MM.1S (cell line): ENCODE measurements at regions not wholly inside any gene's neighbourhood (a gene's known extent, or its start where the extent isn't known, plus 50 kb on each side); places are given as distances from the start of the nearest gene placed in this dataset.

Experiments
- DNase-seq: peaks from one replicate; pipeline ENCODE4 v3.0.0-alpha.2; 2015
- H2AFZ ChIP-seq: fragments of 300-600 bp; sonication (generic); 2 replicates; pipeline ENCODE4 v1.6.0; 2016; ENCODE audit warnings: antibody characterized with exemption, low read length
- H3F3A ChIP-seq: fragments of 300-600 bp; sonication (generic); 2 replicates; pipeline ENCODE4 v1.6.1; 2016; ENCODE audit warnings: mild to moderate bottlenecking, antibody characterized with exemption, low read length, moderate library complexity, mixed read lengths; ENCODE audit not compliant: insufficient read depth
- H3K27ac ChIP-seq: fragments of 300-600 bp; sonication (generic); 2 replicates; pipeline ENCODE4 v1.5.1; 2016; ENCODE audit warnings: mild to moderate bottlenecking, low read length
- H3K27me3 ChIP-seq: fragments of 300-600 bp; sonication (generic); replicated peaks from 2 replicates; pipeline ENCODE4 v1.6.0; 2016; ENCODE audit warnings: low read length; ENCODE audit not compliant: insufficient read depth
- H3K36me3 ChIP-seq: fragments of 300-600 bp; sonication (generic); replicated peaks from 2 replicates; pipeline ENCODE4 v1.6.1; 2016; ENCODE audit warnings: mild to moderate bottlenecking, low read length, mixed read lengths; ENCODE audit not compliant: insufficient read depth
- H3K4me1 ChIP-seq: fragments of 300-600 bp; sonication (generic); 2 replicates; pipeline ENCODE4 v1.6.1; 2016; ENCODE audit warnings: low read length, mixed read lengths
- H3K4me2 ChIP-seq: fragments of 300-600 bp; sonication (generic); 2 replicates; pipeline ENCODE4 v1.6.0; 2016; ENCODE audit warnings: low read depth, low read length
- H3K4me3 ChIP-seq: fragments of 300-600 bp; sonication (generic); 2 replicates; pipeline ENCODE4 v1.5.1; 2016; ENCODE audit warnings: low read length, mixed read lengths
- H3K79me2 ChIP-seq: fragments of 300-600 bp; sonication (generic); 2 replicates; pipeline ENCODE4 v1.6.1; 2016; ENCODE audit warnings: mixed run types, low read length, mixed read lengths
- H3K9ac ChIP-seq: fragments of 300-600 bp; sonication (generic); 2 replicates; pipeline ENCODE4 v1.6.1; 2016; ENCODE audit warnings: low read length, mixed read lengths
- H3K9me2 ChIP-seq: fragments of 300-600 bp; sonication (generic); replicated peaks from 2 replicates; pipeline ENCODE4 v1.6.1; 2016; ENCODE audit warnings: mild to moderate bottlenecking, low read length, mixed read lengths; ENCODE audit not compliant: insufficient read depth
- H3K9me3 ChIP-seq: fragments of 300-600 bp; sonication (generic); replicated peaks from 2 replicates; pipeline ENCODE4 v1.6.1; 2016; ENCODE audit warnings: mild to moderate bottlenecking, low read length, mixed read lengths; ENCODE audit not compliant: insufficient read depth
- H4K20me1 ChIP-seq: fragments of 300-600 bp; sonication (generic); 2 replicates; pipeline ENCODE4 v1.6.1; 2016; ENCODE audit warnings: mild to moderate bottlenecking, low read length, moderate library complexity, mixed read lengths; ENCODE audit not compliant: insufficient read depth
- CTCF ChIP-seq: fragments of 300-600 bp; sonication (generic); IDR thresholded peaks from 2 replicates; pipeline ENCODE4 v1.5.1; 2016; ENCODE audit warnings: antibody characterized with exemption, low read length, mixed read lengths
- EZH2 ChIP-seq: fragments of 300-600 bp; sonication (generic); optimal IDR thresholded peaks from 2 replicates; pipeline ENCODE3; 2017; ENCODE audit warnings: low read depth, mild to moderate bottlenecking, antibody characterized with exemption, low read length, mixed read lengths
- EZH2phosphoT487 ChIP-seq: fragments of 300-600 bp; sonication (generic); IDR thresholded peaks from 2 replicates; pipeline ENCODE4 v1.6.1; 2018; ENCODE audit warnings: antibody characterized with exemption, low read length

GRCh38 chr2:155695505-155695904 is 637.0 kb downstream of the NR4A2 start:
- no peak for DNase-seq
- H4K20me1 ChIP-seq, result no peaks in the 10 kb centered on the region
- H3K27ac ChIP-seq, result no peak overlapping the region
- no peak overlapping the region for H3K9ac ChIP-seq
- no peaks in the 10 kb centered on the region for H3K79me2 ChIP-seq
- H3K4me1 ChIP-seq, result no peaks in the 10 kb centered on the region
- H3K27me3 ChIP-seq, result no peaks in the 10 kb centered on the region
- no peaks in the 10 kb centered on the region for H3K36me3 ChIP-seq
- TF ChIP-seq EZH2phosphoT487 (no peak), EZH2 (no peak), CTCF (no peak)
- H2AFZ ChIP-seq, result no peak overlapping the region
- H3K9me3 ChIP-seq, result no peaks in the 10 kb centered on the region
- H3K4me2 ChIP-seq, result no peak overlapping the region
- no peak overlapping the region for H3K4me3 ChIP-seq
- no peaks in the 10 kb centered on the region for H3K9me2 ChIP-seq
- H3F3A ChIP-seq, result no peaks in the 10 kb centered on the region

- H3K9ac ChIP-seq, result no peak overlapping the region
- H3K27me3 ChIP-seq, result no peaks in the 10 kb centered on the region
- no peaks in the 10 kb centered on the region for H3K79me2 ChIP-seq
- H3K36me3 ChIP-seq, result no peaks in the 10 kb centered on the region
- no peak overlapping the region for H3K4me2 ChIP-seq
- no peaks in the 10 kb centered on the region for H3K9me3 ChIP-seq
- no peaks in the 10 kb centered on the region for H3K9me2 ChIP-seq
- H2AFZ ChIP-seq, result no peak overlapping the region
- no peak overlapping the region for H3K4me3 ChIP-seq
- TF ChIP-seq EZH2phosphoT487 (no peak), EZH2 (no peak), CTCF (no peak)
- H4K20me1 ChIP-seq, result no peaks in the 10 kb centered on the region
- H3K4me1 ChIP-seq, result no peaks in the 10 kb centered on the region
- H3F3A ChIP-seq, result no peaks in the 10 kb centered on the region
- DNase-seq, result no peak
- no peak overlapping the region for H3K27ac ChIP-seq
Measured at GRCh38 chr2:155692856-155693255, 639.7 kb downstream of the NR4A2 start.

GRCh38 chr2:155692106-155692505 is 640.4 kb downstream of the NR4A2 start:
- H3K4me2 ChIP-seq, result no peak overlapping the region
- H3K9me3 ChIP-seq, result no peaks in the 10 kb centered on the region
- no peak overlapping the region for H2AFZ ChIP-seq
- H3K9me2 ChIP-seq, result no peaks in the 10 kb centered on the region
- H3F3A ChIP-seq, result no peaks in the 10 kb centered on the region
- TF ChIP-seq EZH2phosphoT487 (no peak), EZH2 (no peak), CTCF (no peak)
- no peaks in the 10 kb centered on the region for H4K20me1 ChIP-seq
- no peaks in the 10 kb centered on the region for H3K27me3 ChIP-seq
- DNase-seq, result no peak
- H3K4me1 ChIP-seq, result no peaks in the 10 kb centered on the region
- no peaks in the 10 kb centered on the region for H3K36me3 ChIP-seq
- H3K4me3 ChIP-seq, result no peak overlapping the region
- H3K9ac ChIP-seq, result no peak overlapping the region
- no peaks in the 10 kb centered on the region for H3K79me2 ChIP-seq
- no peak overlapping the region for H3K27ac ChIP-seq
